Adrenal gland (tissue), 9 donors: ENCODE measurements at regions not wholly inside any gene's neighbourhood (a gene's known extent, or its start where the extent isn't known, plus 50 kb on each side); places are given as distances from the start of the nearest gene placed in this dataset.
A peak's percentile ranks its signal among the peaks of the same experiment; 100 is the strongest.

ENCODE experiments used
- DNase-seq, 7 donors: peaks; one replicate each; pipeline ENCODE4 v3.0.0-alpha.2; 2019 to 2020
- H3K27ac ChIP-seq, 5 donors: fragments of 200-600 bp; sonication (generic) in 4 of 5; 1 replicate in 3 of 5; 2 replicates in 2 of 5; pipeline versions ENCODE4 v1.5.1 to v1.8.0; 2016 to 2020; ENCODE audit warnings: mild to moderate bottlenecking in 1 of 5
- H3K27me3 ChIP-seq: fragments of 200-600 bp; 2 replicates; pipeline ENCODE4 v1.8.0; 2021
- H3K36me3 ChIP-seq, 2 donors: fragments of 200-600 bp; replicated peaks in 1 of 2; 1 replicate in 1 of 2; 2 replicates in 1 of 2; pipeline versions ENCODE4 v1.5.1 to v1.8.0; 2018 to 2022
- H3K4me1 ChIP-seq, 2 donors: fragments of 200-600 bp; replicated peaks in 1 of 2; 1 replicate in 1 of 2; 2 replicates in 1 of 2; pipeline versions ENCODE4 v1.5.1 to v1.8.0; 2018 to 2021
- H3K4me3 ChIP-seq, 4 donors: fragments of 200-600 bp; sonication (generic) in 3 of 4; one replicate each; pipeline ENCODE4 v1.5.1; 2016 to 2018
- H3K9me3 ChIP-seq, 3 donors: fragments of 200-600 bp; sonication (generic) in 1 of 3; replicated peaks in 1 of 3; 1 replicate in 2 of 3; 2 replicates in 1 of 3; pipeline versions ENCODE4 v1.5.1 to v1.8.0; 2016 to 2021
- POLR2A ChIP-seq, 2 donors: fragments of 450-650 bp; IDR thresholded peaks; one replicate each; pipeline ENCODE4 v1.6.1; 2017; ENCODE audit warnings: antibody characterized with exemption in 2 of 2, mild to moderate bottlenecking in 2 of 2, moderate library complexity in 1 of 2
- WGBS, 4 donors: extraction: QIAGEN DNeasy Blood & Tissue Kit in 2 of 4; methylation state at CpG; one replicate each; pipeline versions ENCODE4 v1.1.5 to v1.1.7; 2013 to 2017; 5-methylcytosine and 5-hydroxymethylcytosine counted together
- intact Hi-C, 2 donors: fragments of 100-400 bp; cut with DNase I; formaldehyde crosslinking; loops; one replicate each; pipeline versions ENCODE4 v1.14.1 to v1.15.0; 2022 to 2023
- TF ChIP-seq, protein P1 (sequence below), 6 experiments: fragments of 450-650 bp in 4 of 6; fragments of 200-600 bp in 2 of 6; sonication (generic) in 1 of 6; IDR thresholded peaks; 1 replicate in 5 of 6; 2 replicates in 1 of 6; pipeline versions ENCODE4 v1.5.1 to v1.8.0; 2016 to 2021; ENCODE audit warnings: antibody characterized with exemption in 6 of 6, mild to moderate bottlenecking in 2 of 6, moderate library complexity in 1 of 6
- donor health status: healthy with polysubstance abuse.
- donor health status: Bipolar disorder and iron deficiency.
- donor health status: DM: yes; HTN: yes; CAD: no.
- donor health status: DM: no; HTN: no; CAD: no.
- donor health status: DM: no; HTN: no; CAD: no.

DNA sequence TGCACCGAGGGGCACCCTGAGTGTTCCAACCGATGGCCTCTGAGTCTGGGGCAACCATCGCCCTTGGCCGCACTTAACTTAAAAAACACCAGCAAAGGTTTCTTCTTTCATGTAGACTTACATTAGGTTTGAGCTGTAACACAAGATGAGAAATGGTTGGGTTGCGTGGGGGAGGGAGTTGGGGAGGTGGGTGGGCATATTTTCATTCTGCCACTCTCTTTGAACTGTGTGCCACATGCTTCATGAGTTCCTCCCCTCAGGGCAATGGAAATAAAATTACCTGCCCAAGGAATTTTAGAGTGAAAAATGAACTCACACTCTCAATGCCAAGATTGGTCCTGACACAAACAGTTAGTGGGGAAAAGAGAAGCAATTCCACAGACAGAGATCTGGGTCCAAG lies 430.1 kb upstream of the USP24 start:
- intact Hi-C loops, result no loop called here

DNA sequence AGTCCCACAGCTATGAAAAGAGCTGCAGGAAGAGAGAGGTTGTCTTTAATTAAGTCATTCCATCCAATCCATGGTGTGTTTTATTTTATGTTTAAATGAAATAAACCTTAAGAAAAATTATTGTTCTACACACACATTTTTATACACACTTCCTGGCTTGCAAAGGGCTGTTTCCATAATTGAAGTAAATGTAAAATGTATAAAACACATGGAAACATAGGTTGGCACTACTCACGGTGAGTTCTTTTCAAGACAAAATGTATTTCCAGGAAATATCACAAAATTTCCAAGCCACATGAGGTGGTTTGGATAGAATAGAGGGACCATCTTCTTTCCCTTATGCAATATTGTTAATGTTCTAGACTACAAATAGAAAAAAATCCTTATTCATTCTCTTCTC lies 426.8 kb upstream of the USP24 start:
- intact Hi-C loops, result no loop called here
- TF ChIP-seq, protein P1, sequence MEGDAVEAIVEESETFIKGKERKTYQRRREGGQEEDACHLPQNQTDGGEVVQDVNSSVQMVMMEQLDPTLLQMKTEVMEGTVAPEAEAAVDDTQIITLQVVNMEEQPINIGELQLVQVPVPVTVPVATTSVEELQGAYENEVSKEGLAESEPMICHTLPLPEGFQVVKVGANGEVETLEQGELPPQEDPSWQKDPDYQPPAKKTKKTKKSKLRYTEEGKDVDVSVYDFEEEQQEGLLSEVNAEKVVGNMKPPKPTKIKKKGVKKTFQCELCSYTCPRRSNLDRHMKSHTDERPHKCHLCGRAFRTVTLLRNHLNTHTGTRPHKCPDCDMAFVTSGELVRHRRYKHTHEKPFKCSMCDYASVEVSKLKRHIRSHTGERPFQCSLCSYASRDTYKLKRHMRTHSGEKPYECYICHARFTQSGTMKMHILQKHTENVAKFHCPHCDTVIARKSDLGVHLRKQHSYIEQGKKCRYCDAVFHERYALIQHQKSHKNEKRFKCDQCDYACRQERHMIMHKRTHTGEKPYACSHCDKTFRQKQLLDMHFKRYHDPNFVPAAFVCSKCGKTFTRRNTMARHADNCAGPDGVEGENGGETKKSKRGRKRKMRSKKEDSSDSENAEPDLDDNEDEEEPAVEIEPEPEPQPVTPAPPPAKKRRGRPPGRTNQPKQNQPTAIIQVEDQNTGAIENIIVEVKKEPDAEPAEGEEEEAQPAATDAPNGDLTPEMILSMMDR (IDR thresholded peaks at IDR 0.05), result no peak
- TF ChIP-seq POLR2A (IDR thresholded peaks at IDR 0.05), result no peak

More for the DNA sequence above, 430.1 kb upstream of the USP24 start:
- Histone ChIP-seq H3K9me3 (no peaks in the 10 kb centered on the region), H3K36me3 (no peaks in the 10 kb centered on the region), H3K4me1 (peaks cover 0 to 4% of the 10 kb centered on the region in 2 donors), H3K27me3 (no peaks in the 10 kb centered on the region), H3K4me3 (no peak overlapping the region), H3K27ac (no peak overlapping the region)
- 86 to 96% (median 91%) methylated on average over 5 of the region's 5 CpGs for WGBS, 4 donors
- TF ChIP-seq, protein P1 (IDR thresholded peaks at IDR 0.05), result no peak
- no peak for TF ChIP-seq POLR2A (IDR thresholded peaks at IDR 0.05)
- no peak for DNase-seq

DNA sequence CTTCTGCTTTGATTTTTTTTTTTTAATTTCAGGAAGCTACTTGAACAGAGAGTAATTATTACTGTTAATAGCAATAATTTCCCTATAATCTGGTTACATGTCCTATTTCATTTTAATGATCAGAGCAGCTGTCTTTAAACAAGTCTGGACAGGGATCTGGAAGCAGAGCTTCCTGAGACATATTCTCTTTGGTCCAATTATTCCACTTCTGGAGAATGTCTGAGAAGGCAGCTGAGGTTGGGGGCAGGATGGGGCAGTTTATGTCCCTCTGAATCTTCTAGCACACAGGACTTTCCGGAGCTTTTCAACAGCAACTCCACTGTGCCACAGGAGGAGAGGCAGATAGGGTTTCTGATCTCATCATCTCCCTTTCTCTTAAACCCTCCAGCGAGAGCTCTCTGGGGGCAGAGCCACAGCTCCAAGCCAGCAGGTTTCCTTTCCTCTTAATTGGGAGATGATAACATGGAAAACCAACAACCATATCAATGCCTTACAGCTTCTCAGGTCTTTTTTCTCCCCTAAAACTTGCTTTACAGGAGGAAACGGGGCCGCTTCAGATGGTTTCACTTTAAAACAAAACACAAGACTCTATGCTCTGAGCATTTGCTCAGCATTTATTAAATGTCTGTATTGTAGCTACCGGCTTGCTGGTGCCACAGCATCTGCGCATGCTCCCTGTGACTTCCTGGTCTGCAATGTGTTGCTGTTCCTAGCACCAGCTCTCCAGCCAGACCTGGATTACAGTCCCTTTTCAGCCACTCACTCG lies 425.7 kb upstream of the USP24 start:
- 45 to 58% (median 55%) methylated on average over 7 of the region's 7 CpGs for WGBS, 4 donors
- no peaks in the 10 kb centered on the region for H3K9me3 ChIP-seq
- TF ChIP-seq, protein P1 (IDR thresholded peaks at IDR 0.05), result no peak
- H3K4me3 ChIP-seq, result peak overlapping the region in 1 of 4 donors; percentile 19
- intact Hi-C loops, result no loop called here
- peak overlapping the region in 2 of 5 donors; percentile 30 to 34 for H3K27ac ChIP-seq
- H3K36me3 ChIP-seq, result no peaks in the 10 kb centered on the region
- no peaks in the 10 kb centered on the region for H3K27me3 ChIP-seq
- peak; percentile 14 to 69 (median 26) for DNase-seq
- H3K4me1 ChIP-seq, result peaks cover 0 to 4% of the 10 kb centered on the region in 2 donors

More for the DNA sequence above, 426.8 kb upstream of the USP24 start:
- no peaks in the 10 kb centered on the region for H3K9me3 ChIP-seq
- 74 to 88% (median 82%) methylated on average over 1 of the region's 1 CpG for WGBS, 4 donors
- peaks cover 0 to 4% of the 10 kb centered on the region in 2 donors for H3K4me1 ChIP-seq
- H3K27ac ChIP-seq, result no peak overlapping the region
- H3K36me3 ChIP-seq, result no peaks in the 10 kb centered on the region
- no peaks in the 10 kb centered on the region for H3K27me3 ChIP-seq
- no peak for DNase-seq
- H3K4me3 ChIP-seq, result no peak overlapping the region

DNA sequence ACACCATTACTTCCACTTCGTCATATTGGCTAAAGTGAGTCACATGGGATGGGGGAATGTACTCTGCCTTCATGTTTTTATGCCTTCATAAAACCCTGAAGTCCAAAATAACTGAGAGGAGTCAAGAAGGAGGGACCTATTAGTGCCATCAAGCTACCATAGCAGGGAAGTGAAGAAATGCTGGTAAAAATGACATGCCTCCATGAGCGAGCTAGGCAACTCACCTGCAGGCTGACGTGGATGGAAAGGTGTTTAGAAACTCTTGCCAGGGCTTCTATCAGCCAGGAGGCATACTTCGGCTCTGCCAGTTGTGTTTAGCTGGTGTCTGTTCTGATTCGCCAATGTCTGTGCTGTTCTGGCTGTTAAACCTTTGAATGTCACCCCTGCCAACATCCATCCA lies 424.4 kb upstream of the USP24 start:
- DNase-seq, result no peak
- no peak overlapping the region for H3K27ac ChIP-seq
- 82 to 93% (median 85%) methylated on average over 5 of the region's 5 CpGs for whole genome bisulfite sequencing, 4 donors

More for the DNA sequence above, 424.4 kb upstream of the USP24 start:
- no peaks in the 10 kb centered on the region for H3K27me3 ChIP-seq
- no peaks in the 10 kb centered on the region for H3K9me3 ChIP-seq
- intact Hi-C loops, result no loop called here
- no peaks in the 10 kb centered on the region for H3K36me3 ChIP-seq
- no peak overlapping the region for H3K4me3 ChIP-seq
- TF ChIP-seq, protein P1 (IDR thresholded peaks at IDR 0.05), result no peak
- TF ChIP-seq POLR2A (IDR thresholded peaks at IDR 0.05), result no peak
- peaks cover 0 to 4% of the 10 kb centered on the region in 2 donors for H3K4me1 ChIP-seq
